H9 (cell line): ENCODE measurements at regions not wholly inside any gene's neighbourhood (a gene's known extent, or its start where the extent isn't known, plus 50 kb on each side); places are given as distances from the start of the nearest gene placed in this dataset.

ENCODE experiments used
- DNase-seq: peaks from one replicate; pipeline ENCODE4 v3.0.0-alpha.2; 2017
- H2AFZ ChIP-seq: one replicate; pipeline ENCODE4 v1.6.1; 2013; ENCODE audit warnings: mild to moderate bottlenecking, low read length, control low read depth, moderate library complexity
- H2AK5ac ChIP-seq: 2 replicates; pipeline ENCODE4 v1.6.1; 2013; ENCODE audit warnings: low read length, control low read depth, mixed read lengths; ENCODE audit not compliant: insufficient read length
- H2BK120ac ChIP-seq: one replicate; pipeline ENCODE4 v1.6.1; 2013; ENCODE audit warnings: low read depth, mild to moderate bottlenecking, low read length, control low read depth, inconsistent platforms; ENCODE audit not compliant: poor library complexity, severe bottlenecking
- H2BK12ac ChIP-seq: 2 replicates; pipeline ENCODE4 v1.6.1; 2013; ENCODE audit warnings: low read length, control low read depth, mixed read lengths, low read depth; ENCODE audit not compliant: insufficient read length
- H2BK15ac ChIP-seq: 2 replicates; pipeline ENCODE4 v1.6.1; 2013; ENCODE audit warnings: low read depth, low read length, control low read depth
- H2BK20ac ChIP-seq: one replicate; pipeline ENCODE4 v1.6.1; 2013; ENCODE audit warnings: low read depth, mild to moderate bottlenecking, low read length, control low read depth, inconsistent platforms; ENCODE audit not compliant: poor library complexity, severe bottlenecking
- H2BK5ac ChIP-seq: 2 replicates; pipeline ENCODE4 v1.6.1; 2013; ENCODE audit warnings: low read length, control low read depth, mixed read lengths; ENCODE audit not compliant: insufficient read length
- H3K14ac ChIP-seq: 2 replicates; pipeline ENCODE4 v1.6.1; 2013; ENCODE audit warnings: low read length, control low read depth; ENCODE audit not compliant: insufficient read depth
- H3K18ac ChIP-seq: 2 replicates; pipeline ENCODE4 v1.6.1; 2013; ENCODE audit warnings: low read depth, mild to moderate bottlenecking, mixed read lengths, low read length, control low read depth; ENCODE audit not compliant: insufficient read length
- H3K23ac ChIP-seq: 2 replicates; pipeline ENCODE4 v1.6.1; 2013; ENCODE audit warnings: low read length, control low read depth, mixed read lengths, low read depth; ENCODE audit not compliant: insufficient read length
- H3K23me2 ChIP-seq: 2 replicates; pipeline ENCODE4 v1.6.1; 2013; ENCODE audit warnings: low read depth, mild to moderate bottlenecking, mixed read lengths, low read length, control low read depth; ENCODE audit not compliant: insufficient read length, poor library complexity, severe bottlenecking
- H3K27ac ChIP-seq: 2 replicates; pipeline ENCODE4 v1.5.1; 2013; ENCODE audit warnings: low read length, control low read depth, mixed read lengths, low read depth; ENCODE audit not compliant: insufficient read length
- H3K27me3 ChIP-seq: 2 replicates; pipeline ENCODE4 v1.6.1; 2013; ENCODE audit warnings: low read length, control low read depth, inconsistent platforms; ENCODE audit not compliant: insufficient read depth
- H3K4ac ChIP-seq: 2 replicates; pipeline ENCODE4 v1.6.1; 2013; ENCODE audit warnings: low read depth, mild to moderate bottlenecking, control low read depth, inconsistent platforms, low read length, moderate library complexity
- H3K4me1 ChIP-seq: 2 replicates; pipeline ENCODE4 v1.6.1; 2013; ENCODE audit warnings: low read length, control low read depth, inconsistent platforms; ENCODE audit not compliant: insufficient read depth
- H3K4me2 ChIP-seq: 2 replicates; pipeline ENCODE4 v1.6.1; 2013; ENCODE audit warnings: low read length, control low read depth, mixed read lengths; ENCODE audit not compliant: insufficient read length, insufficient read depth
- H3K56ac ChIP-seq: 2 replicates; pipeline ENCODE4 v1.6.1; 2013; ENCODE audit warnings: low read depth, mild to moderate bottlenecking, mixed read lengths, low read length, control low read depth; ENCODE audit not compliant: insufficient read length
- H3K79me1 ChIP-seq: 2 replicates; pipeline ENCODE4 v1.6.1; 2013; ENCODE audit warnings: low read depth, mild to moderate bottlenecking, moderate library complexity, low read length, control low read depth, inconsistent platforms; ENCODE audit not compliant: insufficient read depth, poor library complexity, severe bottlenecking
- H3K79me2 ChIP-seq: 2 replicates; pipeline ENCODE4 v1.6.1; 2013; ENCODE audit warnings: low read length, control low read depth, inconsistent platforms; ENCODE audit not compliant: insufficient read depth
- H3K9ac ChIP-seq: 2 replicates; pipeline ENCODE4 v1.6.1; 2013; ENCODE audit warnings: low read length, control low read depth, mixed read lengths; ENCODE audit not compliant: insufficient read length; ENCODE audit errors: extremely low read depth
- H3K9me3 ChIP-seq: one replicate; pipeline ENCODE4 v1.6.1; 2013; ENCODE audit warnings: low read depth, low read length, inconsistent platforms; ENCODE audit not compliant: control insufficient read depth
- H3T11ph ChIP-seq: one replicate; pipeline ENCODE4 v1.6.1; 2013; ENCODE audit warnings: mild to moderate bottlenecking, low read length, control low read depth, inconsistent platforms
- H4K20me1 ChIP-seq: one replicate; pipeline ENCODE4 v1.6.1; 2013; ENCODE audit not compliant: control insufficient read depth, insufficient read length, insufficient read depth
- H4K5ac ChIP-seq: 2 replicates; pipeline ENCODE4 v1.6.1; 2013; ENCODE audit warnings: low read depth, mild to moderate bottlenecking, mixed read lengths, low read length, control low read depth; ENCODE audit not compliant: insufficient read length
- H4K8ac ChIP-seq: replicated peaks from 2 replicates; pipeline ENCODE4 v1.6.1; 2013; ENCODE audit warnings: low read length, control low read depth, mixed read lengths, low read depth; ENCODE audit not compliant: insufficient read length
- H4K91ac ChIP-seq: 2 replicates; pipeline ENCODE4 v1.6.1; 2013; ENCODE audit warnings: low read depth, mild to moderate bottlenecking, moderate library complexity, mixed read lengths, low read length, control low read depth; ENCODE audit not compliant: insufficient read length
- H3K27ac Mint-ChIP-seq, 3 experiments: 2 replicates in 2 of 3; 3 replicates in 1 of 3; pipeline ENCODE4 v1.8.0; 2020 to 2021; ENCODE audit warnings: mixed read lengths in 3 of 3, mild to moderate bottlenecking in 1 of 3, moderate library complexity in 1 of 3
- H3K27me3 Mint-ChIP-seq: 2 replicates; pipeline ENCODE4 v1.8.0; 2021; ENCODE audit warnings: low read depth, mild to moderate bottlenecking, moderate library complexity, mixed read lengths
- H3K36me3 Mint-ChIP-seq, 3 experiments: 2 replicates in 2 of 3; 3 replicates in 1 of 3; pipeline ENCODE4 v1.8.0; 2020 to 2021; ENCODE audit warnings: low read depth in 3 of 3, mixed read lengths in 3 of 3; ENCODE audit not compliant: insufficient read depth in 1 of 3
- H3K4me1 Mint-ChIP-seq, 2 experiments: 2 replicates each; pipeline ENCODE4 v1.8.0; 2020; ENCODE audit warnings: mixed read lengths in 2 of 2
- H3K4me3 Mint-ChIP-seq, 2 experiments: 2 replicates in 1 of 2; 3 replicates in 1 of 2; pipeline ENCODE4 v1.8.0; 2020 to 2021; ENCODE audit warnings: mild to moderate bottlenecking in 2 of 2, mixed read lengths in 2 of 2, moderate library complexity in 1 of 2
- H3K9me3 Mint-ChIP-seq, 2 experiments: 2 replicates in 1 of 2; 3 replicates in 1 of 2; pipeline ENCODE4 v1.8.0; 2020; ENCODE audit warnings: mild to moderate bottlenecking in 2 of 2, mixed read lengths in 2 of 2, moderate library complexity in 1 of 2
- WGBS: extraction: QIAGEN DNeasy Blood & Tissue Kit; methylation state at CpG from one replicate; pipeline ENCODE4 v1.1.7; 2013; ENCODE audit warnings: missing lambda C conversion rate, low lambda C conversion rate, mixed read lengths; ENCODE audit not compliant: insufficient read length; ENCODE audit errors: extremely low coverage; 5-methylcytosine and 5-hydroxymethylcytosine counted together
- TF ChIP-seq, protein P1 (sequence below): fragments of 200-600 bp; sonication (generic); conservative IDR thresholded peaks from 3 replicates; pipeline ENCODE4 v1.8.0; 2021; ENCODE audit warnings: antibody characterized with exemption, mild to moderate bottlenecking

GRCh38 chr22:34814260-34815025, 251.5 kb upstream of the ISX start:
- no peaks in the 10 kb centered on the region; the same call in 1 of the 2 replicates for H3K79me2 ChIP-seq
- no peak overlapping the region for H3K18ac ChIP-seq
- no peak overlapping the region for H2BK5ac ChIP-seq
- no peak overlapping the region for H3K4me2 ChIP-seq
- H2BK12ac ChIP-seq = no peak overlapping the region
- no peak overlapping the region for H3K23ac ChIP-seq
- no peak overlapping the region for H4K8ac ChIP-seq
- H3K4ac ChIP-seq = no peak overlapping the region
- H3K9ac ChIP-seq = no peak overlapping the region
- no peak overlapping the region for H2BK15ac ChIP-seq
- H2BK20ac ChIP-seq = no peak overlapping the region
- no peak overlapping the region for H4K91ac ChIP-seq
- no peaks in the 10 kb centered on the region for H3K27me3 Mint-ChIP-seq
- H3K9me3 ChIP-seq = no peaks in the 10 kb centered on the region
- H3K14ac ChIP-seq = no peak overlapping the region
- no peak overlapping the region for H3K27ac Mint-ChIP-seq
- no peak for DNase-seq
- H3K4me1 Mint-ChIP-seq = peaks cover 22 to 28% of the 10 kb centered on the region in 2 experiments
- H3K4me3 Mint-ChIP-seq = no peak overlapping the region
- WGBS = no CpG with 5 or more reads among the region's 2 CpGs
- H3K23me2 ChIP-seq = no peaks in the 10 kb centered on the region
- H3K36me3 Mint-ChIP-seq = peaks cover 0 to 12% (median 2%) of the 10 kb centered on the region in 3 experiments; a peak in 5 of 7 replicates
- H2AK5ac ChIP-seq = no peak overlapping the region
- no peaks in the 10 kb centered on the region for H4K20me1 ChIP-seq
- no peaks in the 10 kb centered on the region for H3K79me1 ChIP-seq
- no peak overlapping the region for H2BK120ac ChIP-seq
- no peak overlapping the region for H3K27ac ChIP-seq
- H3T11ph ChIP-seq = no peak overlapping the region
- peaks cover 5 to 10% of the 10 kb centered on the region in 2 experiments; a peak in 3 of 5 replicates for H3K9me3 Mint-ChIP-seq
- H2AFZ ChIP-seq = no peak overlapping the region
- H3K56ac ChIP-seq = no peak overlapping the region
- TF ChIP-seq, protein P1, sequence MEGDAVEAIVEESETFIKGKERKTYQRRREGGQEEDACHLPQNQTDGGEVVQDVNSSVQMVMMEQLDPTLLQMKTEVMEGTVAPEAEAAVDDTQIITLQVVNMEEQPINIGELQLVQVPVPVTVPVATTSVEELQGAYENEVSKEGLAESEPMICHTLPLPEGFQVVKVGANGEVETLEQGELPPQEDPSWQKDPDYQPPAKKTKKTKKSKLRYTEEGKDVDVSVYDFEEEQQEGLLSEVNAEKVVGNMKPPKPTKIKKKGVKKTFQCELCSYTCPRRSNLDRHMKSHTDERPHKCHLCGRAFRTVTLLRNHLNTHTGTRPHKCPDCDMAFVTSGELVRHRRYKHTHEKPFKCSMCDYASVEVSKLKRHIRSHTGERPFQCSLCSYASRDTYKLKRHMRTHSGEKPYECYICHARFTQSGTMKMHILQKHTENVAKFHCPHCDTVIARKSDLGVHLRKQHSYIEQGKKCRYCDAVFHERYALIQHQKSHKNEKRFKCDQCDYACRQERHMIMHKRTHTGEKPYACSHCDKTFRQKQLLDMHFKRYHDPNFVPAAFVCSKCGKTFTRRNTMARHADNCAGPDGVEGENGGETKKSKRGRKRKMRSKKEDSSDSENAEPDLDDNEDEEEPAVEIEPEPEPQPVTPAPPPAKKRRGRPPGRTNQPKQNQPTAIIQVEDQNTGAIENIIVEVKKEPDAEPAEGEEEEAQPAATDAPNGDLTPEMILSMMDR = no peak
- H4K5ac ChIP-seq = no peak overlapping the region
- H3K27me3 ChIP-seq = no peaks in the 10 kb centered on the region
- H3K4me1 ChIP-seq = no peaks in the 10 kb centered on the region
